HG03469 (cell line): ENCODE measurements at regions not wholly inside any gene's neighbourhood (a gene's known extent, or its start where the extent isn't known, plus 50 kb on each side); places are given as distances from the start of the nearest gene placed in this dataset.

Experiments used
- ATAC-seq: cut with Tn5 transposase; IDR thresholded peaks from one replicate; pipeline ENCODE4 v1.9.1; 2021; ENCODE audit warnings: mild to moderate bottlenecking, moderate library complexity, moderate number of reproducible peaks; ENCODE audit not compliant: unreplicated experiment

DNA sequence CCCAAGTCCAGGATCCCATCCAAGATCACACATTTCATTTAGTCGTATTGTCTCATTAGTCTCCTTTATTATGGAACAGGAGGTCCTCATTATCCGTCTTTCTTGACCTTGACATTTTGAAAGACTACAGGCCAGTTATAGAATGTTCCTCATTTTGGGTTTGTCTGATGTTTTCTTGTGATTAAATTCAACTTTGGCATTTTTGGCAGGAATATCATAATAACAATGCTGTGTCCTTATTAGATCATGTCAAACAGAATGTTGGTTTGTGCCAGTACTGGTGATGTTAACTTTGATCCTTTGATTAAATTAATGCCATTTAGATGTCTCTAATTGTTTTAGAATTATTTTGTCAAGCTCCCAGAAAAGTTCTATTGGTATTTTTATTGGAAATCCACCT, 106.5 kb upstream of the FRY start:
- no peak for ATAC-seq

DNA sequence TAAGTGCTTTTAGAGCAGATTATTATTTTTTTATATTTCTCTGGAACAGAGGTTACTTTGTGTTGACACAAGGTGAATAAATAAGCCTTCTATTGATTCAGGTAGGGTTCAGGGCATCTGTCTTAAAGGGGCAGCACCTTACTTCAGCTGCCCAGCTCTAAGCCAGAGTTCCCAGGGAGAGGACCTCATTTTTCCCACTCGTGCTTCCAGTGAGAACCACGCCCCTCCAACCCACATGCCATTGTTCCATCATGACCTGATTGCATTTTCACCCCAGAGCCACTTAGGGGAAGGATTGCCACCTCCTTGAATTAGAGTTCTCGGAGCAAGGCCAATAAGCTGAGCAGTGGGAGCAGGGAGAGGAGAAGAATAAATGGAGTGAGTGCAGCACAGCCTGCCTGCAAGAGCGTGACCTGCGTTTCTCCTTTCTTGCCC, 104.3 kb upstream of the FRY start:
- no peak for ATAC-seq

DNA sequence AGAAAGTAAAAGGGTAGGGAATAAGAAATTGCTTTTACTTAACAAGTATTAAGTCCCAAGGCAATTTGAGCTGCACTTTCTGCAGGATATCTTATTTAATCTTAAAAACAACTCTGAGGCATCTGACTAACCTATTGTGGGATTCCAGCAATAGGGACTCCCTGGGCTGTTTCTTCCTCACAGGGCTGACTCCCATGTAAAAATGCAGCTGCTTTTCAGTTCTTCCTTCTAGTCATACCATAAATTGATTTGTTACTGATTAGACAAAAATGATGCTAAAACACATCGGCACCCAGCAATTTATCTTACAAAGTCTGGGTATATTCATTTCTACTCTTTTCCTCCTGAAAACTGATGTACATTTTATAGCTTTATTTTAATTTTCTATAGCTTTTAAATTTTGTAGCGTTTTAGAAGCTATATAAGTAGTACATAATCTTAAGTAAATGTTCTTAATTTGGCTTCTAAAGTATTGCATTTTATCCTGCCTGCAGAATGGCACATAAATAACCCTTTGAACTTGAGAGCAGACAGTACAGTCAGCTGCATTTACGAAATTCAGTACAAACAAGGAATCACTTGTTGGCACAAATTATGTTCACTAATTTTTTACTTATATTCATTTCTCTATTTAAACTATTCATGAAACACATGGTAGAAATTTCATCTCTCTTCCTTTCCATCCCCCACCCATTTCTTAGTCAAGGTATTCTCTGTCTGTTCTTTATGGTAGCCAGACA, 102.4 kb upstream of the FRY start:
- ATAC-seq: no peak

DNA sequence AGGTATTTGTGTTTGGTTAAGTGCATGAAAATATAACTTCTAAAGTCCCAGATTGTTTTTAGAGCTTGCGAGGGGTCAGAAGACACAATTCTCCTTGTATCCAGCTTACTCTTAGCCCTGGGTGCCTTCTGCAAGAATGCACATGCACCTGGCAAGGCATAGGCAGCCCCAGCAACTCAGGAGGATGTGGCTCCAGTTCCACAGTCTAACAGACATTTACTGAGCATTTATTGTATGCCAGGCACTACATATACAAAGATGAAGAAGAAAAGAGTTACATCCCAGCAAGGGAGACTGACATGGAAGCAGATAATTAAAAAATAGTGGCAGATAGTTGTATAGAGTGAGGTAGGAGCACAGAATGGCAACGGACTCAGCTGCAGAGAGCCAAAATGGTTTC, 101.1 kb upstream of the FRY start:
- no peak for ATAC-seq

DNA sequence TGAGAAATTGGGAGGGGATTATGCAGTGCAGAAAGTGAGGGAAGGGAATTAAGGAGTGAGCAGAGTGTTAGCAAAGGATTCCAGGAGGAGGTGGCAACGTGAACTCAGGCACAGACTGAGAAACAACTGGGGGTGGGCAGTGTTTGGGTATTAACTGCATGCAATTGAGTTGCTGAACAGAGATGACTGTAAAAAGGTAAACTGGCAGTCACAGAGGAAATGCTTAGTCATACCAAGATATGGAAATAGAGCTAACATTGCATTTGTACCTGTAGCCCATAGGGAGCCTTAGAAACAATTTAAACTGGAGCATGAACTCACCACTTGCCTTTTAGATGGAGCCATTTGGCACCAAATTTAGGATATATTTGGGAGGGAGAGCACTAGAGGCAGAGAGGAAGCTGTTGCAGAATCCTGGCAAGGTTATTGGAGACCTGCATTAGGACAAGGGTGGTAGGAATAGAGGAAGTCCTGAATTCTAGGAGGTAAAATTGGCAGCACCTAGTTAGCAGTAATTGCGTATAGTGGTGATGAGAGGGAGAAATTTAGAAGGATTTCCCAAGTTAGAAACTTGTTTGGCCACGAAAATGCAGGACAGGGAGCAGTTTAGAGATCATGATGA, 100.6 kb upstream of the FRY start:
- peak; percentile 100 for ATAC-seq

DNA sequence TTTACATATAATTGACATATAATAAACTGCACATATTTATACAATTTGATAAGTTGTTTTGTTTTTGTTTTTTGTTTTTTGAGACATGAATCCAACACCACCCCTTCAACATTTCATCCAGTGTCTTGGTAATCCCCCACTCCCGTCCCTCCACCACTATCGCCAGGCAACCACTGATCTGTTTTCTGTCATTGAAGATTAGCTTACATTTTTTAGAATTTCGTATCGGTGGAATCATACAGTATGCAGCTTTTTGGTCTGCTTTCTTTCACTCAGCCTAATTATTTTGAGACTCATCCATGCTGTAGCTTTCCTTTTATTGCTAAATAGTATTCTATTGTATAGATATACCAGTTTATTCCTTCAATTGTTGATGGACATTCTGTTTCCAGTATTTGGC, 94.1 kb upstream of the FRY start:
- ATAC-seq: no peak

DNA sequence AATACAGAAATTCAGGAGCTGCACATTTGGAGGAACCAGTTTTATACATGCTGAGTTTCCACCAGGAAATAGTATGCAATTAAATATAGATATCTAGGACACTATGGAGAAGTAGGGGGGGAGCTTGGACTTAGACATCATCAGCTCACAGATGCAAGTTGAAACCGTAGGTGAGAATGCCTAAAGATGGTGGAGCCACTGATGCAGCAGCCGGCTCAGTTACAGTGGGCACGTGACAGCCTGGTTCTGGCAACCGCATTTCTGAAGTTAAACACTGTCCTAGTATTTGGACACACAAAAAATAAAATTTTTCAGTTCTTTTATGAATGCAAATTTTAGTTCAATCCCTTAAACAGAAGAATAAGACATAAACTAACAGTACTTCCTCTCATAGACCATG, 91.5 kb upstream of the FRY start:
- ATAC-seq: no peak

DNA sequence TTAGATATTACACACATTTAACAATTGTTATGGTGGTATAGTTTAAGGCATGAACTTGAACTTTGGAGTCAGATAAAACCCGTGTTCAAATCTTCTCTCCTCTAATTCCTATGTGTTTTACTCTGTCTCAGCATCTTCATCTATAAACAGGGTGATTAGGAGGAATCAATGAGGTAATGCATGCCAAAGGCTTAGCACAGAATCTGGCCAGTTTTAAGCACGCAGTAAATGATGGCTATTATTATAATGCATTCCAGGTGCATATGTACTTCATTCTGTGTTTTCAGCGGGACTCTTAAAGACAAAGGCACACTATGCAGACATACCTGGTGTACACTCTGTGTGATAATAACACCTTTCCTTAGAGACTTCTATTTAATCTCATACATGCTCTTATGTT, 88.0 kb upstream of the FRY start:
- no peak for ATAC-seq

DNA sequence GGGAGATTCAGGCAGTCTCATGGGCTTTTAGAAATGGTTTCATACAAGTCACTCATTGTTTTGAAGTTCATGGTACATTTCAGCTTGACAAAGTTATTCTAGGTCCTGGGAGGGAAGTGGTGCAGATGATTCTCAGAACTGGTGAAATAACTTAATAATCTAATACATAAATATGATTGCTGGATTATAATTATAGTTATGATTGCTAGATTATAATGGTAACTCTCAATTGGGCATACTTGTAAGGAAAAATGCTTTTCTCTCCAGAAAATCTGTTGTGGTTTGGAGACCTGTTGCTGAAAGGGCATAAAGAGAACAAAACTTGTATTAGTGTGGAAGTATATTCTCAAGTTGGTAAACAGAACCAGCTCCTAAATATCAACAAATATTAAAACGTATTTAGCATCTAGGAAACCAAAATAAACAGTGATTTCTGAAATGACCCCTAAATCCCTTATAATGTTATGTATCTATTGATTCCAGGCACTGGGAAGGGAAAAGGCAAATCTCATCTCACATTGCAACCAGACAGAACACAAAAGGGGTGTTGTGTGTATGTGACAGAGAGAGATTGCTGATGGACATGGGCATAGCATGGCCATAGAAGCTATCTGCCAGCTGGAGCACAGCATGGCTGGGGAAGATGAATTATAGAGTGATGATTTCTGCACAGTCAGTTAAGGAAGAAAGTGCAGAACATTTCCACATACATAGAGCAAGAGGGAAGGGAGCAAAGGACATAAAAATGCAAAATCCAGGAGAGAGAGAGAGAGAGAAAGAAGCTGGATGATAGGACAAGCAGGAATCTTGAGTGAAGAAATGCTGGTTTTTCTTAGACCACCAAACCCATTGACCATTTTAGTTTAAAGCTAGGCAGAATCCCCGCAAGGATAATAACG, 87.1 kb upstream of the FRY start:
- no peak for ATAC-seq

DNA sequence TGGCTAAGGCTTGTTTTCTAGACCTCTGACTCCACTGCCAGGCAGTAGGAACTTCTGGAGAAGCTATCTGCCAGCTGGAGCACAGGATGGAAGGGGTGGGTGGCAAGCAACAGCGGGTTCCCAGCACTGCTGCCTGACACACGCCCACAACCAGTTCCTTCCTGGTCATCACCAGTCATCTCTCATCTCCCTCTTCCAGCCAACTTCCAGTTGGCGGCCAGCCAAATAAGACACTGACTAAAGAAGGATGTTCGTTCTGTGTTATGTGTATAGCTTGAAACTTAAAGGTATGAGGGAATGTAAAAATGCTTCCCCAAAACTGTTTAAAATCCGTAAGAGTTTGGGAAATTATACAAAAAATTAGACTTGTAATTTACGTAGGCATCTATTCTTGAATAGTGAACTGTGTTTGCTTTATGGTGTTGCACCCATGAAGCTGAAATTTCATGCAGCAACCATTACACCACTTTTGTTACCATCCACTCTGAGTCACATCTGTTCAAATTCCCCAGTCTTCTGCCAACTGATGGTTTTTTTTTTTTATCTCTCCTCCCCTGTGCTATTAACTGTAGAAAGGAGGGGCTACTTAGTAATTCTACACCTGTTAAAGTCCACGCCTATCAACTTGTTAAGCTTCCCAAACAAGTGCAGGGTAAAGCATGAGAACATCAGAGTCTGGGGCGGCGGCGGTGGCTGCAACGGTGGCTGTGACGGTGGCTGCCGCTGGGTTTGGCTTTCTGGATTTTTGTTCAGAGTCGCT, 86.2 kb upstream of the FRY start:
- ATAC-seq: no peak

DNA sequence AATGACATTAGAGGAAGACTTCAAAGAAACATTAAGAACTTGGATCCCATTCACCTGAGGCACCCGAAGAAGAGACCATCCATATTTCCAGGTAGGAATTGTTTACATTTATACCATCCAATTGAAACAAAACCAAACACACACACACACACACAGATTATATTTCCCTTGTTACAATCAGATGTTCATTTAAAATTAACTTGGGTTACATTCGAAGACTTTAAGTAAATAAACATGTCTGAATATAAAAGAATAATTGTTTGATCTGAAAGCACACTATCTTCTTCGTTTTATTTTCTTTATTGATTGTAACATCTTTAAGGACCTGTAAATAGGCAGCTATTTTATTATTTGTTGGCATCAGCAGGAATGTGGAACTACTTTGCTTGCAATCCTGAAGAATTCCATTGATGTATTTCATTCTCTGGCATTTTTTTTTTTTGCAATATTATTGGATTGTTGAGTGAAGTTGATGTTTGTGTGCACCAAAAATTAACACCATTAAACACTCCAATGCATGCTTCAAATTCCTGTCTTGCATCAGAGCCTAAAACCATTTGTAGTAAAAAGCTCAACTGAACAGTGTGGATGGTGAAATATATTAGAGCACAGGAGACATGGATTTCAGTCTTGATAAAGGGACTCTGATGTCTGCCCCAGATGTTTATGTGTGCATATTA, 85.3 kb upstream of the FRY start:
- ATAC-seq: no peak

DNA sequence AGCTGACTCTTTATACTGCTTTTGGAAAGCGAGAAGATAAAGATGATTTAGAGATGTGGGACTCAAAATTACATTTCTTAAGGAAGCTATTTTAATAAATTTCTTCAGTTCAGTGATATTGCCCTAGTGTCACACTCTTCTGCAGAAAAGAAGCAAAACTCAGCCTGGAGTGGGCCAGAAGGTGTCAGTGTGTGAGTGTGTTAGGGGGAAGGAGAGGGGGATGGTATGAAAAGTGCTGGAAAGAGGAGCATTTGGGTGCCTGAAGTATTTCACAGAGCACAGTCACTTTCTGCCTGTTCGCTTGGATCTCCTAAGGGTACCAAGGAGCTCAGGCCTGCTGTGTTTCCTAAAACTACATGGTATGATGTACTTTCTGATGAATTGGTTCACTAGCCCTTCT, 84.5 kb upstream of the FRY start:
- ATAC-seq: no peak

DNA sequence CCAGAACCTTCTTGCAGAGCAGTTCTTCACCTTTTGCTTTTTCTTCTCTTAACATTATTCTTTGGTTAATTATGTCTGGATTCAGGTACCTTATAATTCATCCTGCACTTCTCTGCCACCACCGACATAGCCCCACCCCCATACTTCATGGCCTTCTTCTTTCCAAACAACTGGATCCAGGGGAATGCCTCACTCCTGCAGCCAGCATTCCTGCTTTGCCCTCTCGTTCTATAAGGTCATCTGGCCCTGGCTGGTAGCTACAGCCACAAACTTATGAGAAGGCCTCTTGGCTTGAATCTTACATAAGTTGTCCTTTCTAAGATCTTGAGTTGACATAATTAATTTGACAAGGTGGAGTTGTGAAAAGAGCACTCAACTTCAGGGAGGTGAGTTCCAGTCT, 84.1 kb upstream of the FRY start:
- no peak for ATAC-seq

DNA sequence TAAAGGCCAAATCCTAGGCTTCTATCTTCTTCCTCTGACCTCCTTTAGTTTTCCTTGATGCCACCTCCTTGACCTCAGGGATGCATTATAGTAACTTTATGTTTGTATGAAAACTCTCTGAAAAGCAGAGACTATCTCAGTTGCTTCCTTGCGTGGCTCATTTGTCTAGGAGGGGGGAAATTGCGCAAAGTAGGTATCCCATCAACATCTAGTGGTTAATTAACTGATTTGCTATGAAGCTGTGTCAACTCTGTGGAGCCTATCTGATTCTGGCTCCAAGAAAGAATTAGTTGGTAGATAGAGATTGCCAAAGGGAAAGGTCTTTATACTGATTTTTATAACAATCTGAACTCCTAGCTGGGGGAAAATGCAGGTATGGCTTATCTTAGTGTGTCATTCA, 82.1 kb upstream of the FRY start:
- ATAC-seq: no peak

DNA sequence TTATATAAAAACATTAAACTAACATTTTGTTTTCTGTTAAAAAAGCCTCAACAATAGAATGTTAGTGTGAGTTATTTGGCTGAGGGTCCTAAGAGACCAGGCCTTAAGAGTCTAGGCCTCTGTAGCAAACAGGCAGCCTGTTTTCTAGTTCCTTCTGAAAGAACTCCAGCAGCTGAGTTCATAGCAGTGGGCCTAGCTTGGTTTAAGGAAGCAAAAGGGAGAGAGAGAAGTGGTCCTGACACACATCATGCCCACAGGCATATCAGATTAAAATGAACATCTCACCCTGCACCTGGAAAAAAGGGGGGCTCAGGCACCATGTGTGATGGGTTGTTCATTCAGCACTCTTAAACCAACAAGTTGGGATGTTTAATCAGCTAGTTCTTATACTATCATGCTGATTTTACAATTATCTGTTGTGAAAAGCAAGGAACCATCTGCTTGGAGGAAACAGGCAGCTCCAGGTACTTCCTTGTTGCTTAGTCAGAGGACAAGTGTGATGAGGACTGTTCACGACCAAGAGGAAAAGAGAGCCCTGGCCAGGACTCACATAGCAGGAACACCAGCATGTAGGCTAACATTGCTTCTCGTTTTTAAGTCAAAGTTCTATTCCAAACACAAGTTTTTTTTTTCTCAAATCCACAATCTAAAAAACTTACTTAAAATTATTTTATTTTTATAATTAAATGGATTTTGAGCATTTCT, 81.3 kb upstream of the FRY start:
- ATAC-seq: no peak

DNA sequence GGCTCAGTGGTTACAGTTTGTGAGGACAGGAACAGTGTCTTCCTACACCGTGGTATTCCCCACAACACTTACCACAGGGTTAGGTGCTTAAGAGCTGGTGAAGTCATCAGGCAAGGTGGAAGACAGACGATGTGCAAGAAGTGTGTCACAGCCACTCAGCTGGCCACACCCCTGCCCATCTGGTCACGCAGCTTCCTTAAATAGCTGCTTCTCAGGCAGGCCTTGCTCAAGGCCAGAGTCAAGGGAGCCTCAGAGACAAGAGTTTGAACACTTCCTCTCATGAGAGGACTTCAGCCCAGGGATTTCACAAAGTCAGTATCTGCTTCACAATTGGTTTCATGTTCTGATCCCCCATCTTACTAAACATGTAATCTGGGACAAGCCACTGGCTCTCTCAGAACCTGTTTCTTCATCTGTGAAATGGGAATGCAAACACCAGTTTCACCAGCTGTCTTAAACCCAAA, 80.3 kb upstream of the FRY start:
- peak; percentile 92 for ATAC-seq

DNA sequence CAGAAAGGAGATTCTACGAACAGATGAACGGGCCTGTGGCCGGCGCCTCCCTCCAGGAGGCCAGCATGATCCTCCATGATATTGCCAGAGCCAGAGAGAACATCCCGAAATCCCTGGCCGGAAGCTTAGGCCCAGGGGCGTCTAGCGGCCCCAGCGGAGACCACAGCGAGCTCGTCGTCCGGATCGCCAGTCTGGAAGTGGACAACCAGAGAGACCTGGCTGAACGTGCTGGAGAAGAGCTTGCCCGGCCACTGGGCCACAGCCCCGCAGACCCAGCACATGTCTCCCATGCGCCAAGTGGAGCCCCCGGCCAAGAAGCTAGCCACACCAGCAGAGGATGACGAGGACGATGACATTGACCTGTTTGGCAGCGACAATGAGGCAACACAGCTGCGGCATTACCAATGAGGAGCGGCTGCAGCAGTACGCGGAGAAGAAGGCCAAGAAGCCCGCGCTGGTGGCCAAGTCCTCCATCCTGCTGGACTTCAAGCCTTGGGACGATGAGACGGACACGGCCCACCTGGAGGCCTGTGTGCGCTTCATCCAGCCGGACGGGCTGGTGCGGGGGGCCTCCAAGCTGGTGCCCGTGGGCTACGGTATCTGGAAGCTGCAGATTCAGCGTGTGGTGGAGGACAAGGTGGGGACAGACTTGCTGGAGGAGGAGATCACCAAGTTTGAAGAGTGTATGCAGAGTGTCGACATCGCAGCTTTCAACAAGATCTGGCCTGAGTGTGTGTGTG, 78.8 kb upstream of the FRY start:
- ATAC-seq: no peak

DNA sequence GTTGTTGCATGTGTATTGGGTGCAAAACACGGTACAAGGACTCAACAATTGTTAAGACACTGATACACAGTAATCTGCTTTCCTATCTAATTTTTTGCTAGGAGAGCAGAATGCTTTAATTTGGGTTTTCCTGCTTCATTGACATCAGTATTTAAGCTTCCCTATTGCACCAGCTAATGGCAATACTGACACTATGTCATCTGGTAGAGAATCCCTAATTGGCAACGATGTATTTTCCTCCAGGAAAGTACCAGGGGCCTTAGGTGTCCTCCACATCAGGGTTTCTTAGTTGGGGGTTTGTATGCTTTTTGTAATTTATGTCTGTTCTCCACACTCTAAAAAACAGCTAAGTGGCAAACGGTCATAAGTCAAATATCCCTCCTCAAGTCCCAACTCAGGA, 76.5 kb upstream of the FRY start:
- no peak for ATAC-seq

DNA sequence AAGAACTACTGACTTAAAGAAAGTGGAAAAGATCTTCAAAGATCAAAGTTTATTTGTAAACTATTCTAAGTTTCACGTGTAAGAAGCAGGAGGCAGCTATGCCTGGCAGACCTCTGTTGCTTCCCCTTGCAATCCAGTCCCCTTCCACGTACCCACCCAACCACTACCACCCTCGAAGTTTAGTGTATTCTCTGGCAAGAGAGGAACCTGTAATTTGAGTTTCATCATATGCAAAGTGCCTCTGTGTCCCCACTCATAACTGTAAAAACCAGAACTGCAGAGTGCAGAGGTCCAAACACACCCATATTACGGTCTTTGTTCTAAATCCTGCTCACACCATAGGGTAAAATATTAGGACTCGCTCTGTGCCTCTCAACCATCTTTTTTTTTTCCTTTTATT, 75.8 kb upstream of the FRY start:
- ATAC-seq: no peak
